Loucy (cell line): ENCODE measurements at regions not wholly inside any gene's neighbourhood (a gene's known extent, or its start where the extent isn't known, plus 50 kb on each side); places are given as distances from the start of the nearest gene placed in this dataset.

Experiments
- H2AFZ ChIP-seq: fragments of 200-600 bp; sonication (generic); 2 replicates; pipeline ENCODE4 v1.6.0; 2016; ENCODE audit warnings: antibody characterized with exemption, mild to moderate bottlenecking, low read length, moderate library complexity
- H3F3A ChIP-seq: fragments of 200-600 bp; 2 replicates; pipeline ENCODE4 v1.6.0; 2016; ENCODE audit warnings: antibody characterized with exemption, low read depth, mild to moderate bottlenecking
- H3K27me3 ChIP-seq: fragments of 200-600 bp; sonication (generic); 2 replicates; pipeline ENCODE4 v1.6.1; 2014; ENCODE audit warnings: low read length, mild to moderate bottlenecking; ENCODE audit not compliant: insufficient read depth, poor library complexity, severe bottlenecking
- H3K36me3 ChIP-seq: fragments of 200-600 bp; sonication (generic); 2 replicates; pipeline ENCODE4 v1.6.1; 2016; ENCODE audit warnings: low read length; ENCODE audit not compliant: insufficient read depth
- H3K4me1 ChIP-seq: fragments of 200-600 bp; sonication (generic); 2 replicates; pipeline ENCODE4 v1.5.1; 2014; ENCODE audit warnings: low read length, mild to moderate bottlenecking; ENCODE audit not compliant: insufficient read depth, poor library complexity, severe bottlenecking
- H3K4me2 ChIP-seq: fragments of 200-600 bp; sonication (generic); 2 replicates; pipeline ENCODE4 v1.6.0; 2014; ENCODE audit warnings: antibody characterized with exemption, low read length, low read depth, mild to moderate bottlenecking; ENCODE audit not compliant: poor library complexity, severe bottlenecking
- H3K4me3 ChIP-seq: fragments of 200-600 bp; sonication (generic); 2 replicates; pipeline ENCODE4 v1.5.1; 2014; ENCODE audit warnings: low read length, mild to moderate bottlenecking, mixed read lengths; ENCODE audit not compliant: poor library complexity, severe bottlenecking
- H3K79me2 ChIP-seq: fragments of 200-600 bp; sonication (generic); 2 replicates; pipeline ENCODE4 v1.6.1; 2014; ENCODE audit warnings: low read length; ENCODE audit not compliant: insufficient read depth
- H3K9ac ChIP-seq: fragments of 200-600 bp; sonication (generic); 2 replicates; pipeline ENCODE4 v1.6.0; 2014; ENCODE audit warnings: mild to moderate bottlenecking, low read depth, low read length, moderate library complexity; ENCODE audit not compliant: poor library complexity, severe bottlenecking
- H3K9me2 ChIP-seq: fragments of 200-600 bp; sonication (generic); replicated peaks from 2 replicates; pipeline ENCODE4 v1.6.1; 2016; ENCODE audit warnings: low read depth, low read length, mixed read lengths
- H3K9me3 ChIP-seq: fragments of 200-600 bp; sonication (generic); 2 replicates; pipeline ENCODE4 v1.6.1; 2014; ENCODE audit warnings: mild to moderate bottlenecking, antibody characterized with exemption, low read length, low read depth; ENCODE audit not compliant: insufficient read depth
- H4K20me1 ChIP-seq: fragments of 200-600 bp; sonication (generic); 2 replicates; pipeline ENCODE4 v1.6.0; 2014; ENCODE audit warnings: antibody characterized with exemption, low read length, mild to moderate bottlenecking; ENCODE audit not compliant: insufficient read depth, poor library complexity, severe bottlenecking
- CTCF ChIP-seq: fragments of 200-600 bp; sonication (generic); conservative IDR thresholded peaks from 2 replicates; pipeline ENCODE4 v1.5.1; 2014; ENCODE audit warnings: mild to moderate bottlenecking, antibody characterized with exemption, low read length
- EZH2phosphoT487 ChIP-seq: fragments of 200-600 bp; IDR thresholded peaks from 2 replicates; pipeline ENCODE4 v1.6.1; 2018; ENCODE audit warnings: antibody characterized with exemption, mild to moderate bottlenecking, moderate library complexity, borderline replicate concordance

GRCh38 chr4:85218756-85219155, 252.3 kb upstream of the WDFY3 start:
- Histone ChIP-seq H4K20me1 (no peaks in the 10 kb centered on the region), H3K4me1 (no peaks in the 10 kb centered on the region), H3K79me2 (no peaks in the 10 kb centered on the region), H3K4me3 (no peak overlapping the region), H3K9me2 (no peaks in the 10 kb centered on the region), H3K36me3 (no peaks in the 10 kb centered on the region), H2AFZ (no peak overlapping the region), H3K4me2 (no peak overlapping the region), H3K9me3 (0 out of 2 replicates have a peak, but pooled peaks cover 2% of the 10 kb centered on the region), H3K27me3 (no peaks in the 10 kb centered on the region), H3F3A (no peaks in the 10 kb centered on the region), H3K9ac (no peak overlapping the region)
- TF ChIP-seq EZH2phosphoT487 (no peak), CTCF (no peak)

- no peak overlapping the region for H3K4me2 ChIP-seq
- H3K9me2 ChIP-seq, result no peaks in the 10 kb centered on the region
- no peaks in the 10 kb centered on the region for H3F3A ChIP-seq
- 0 out of 2 replicates have a peak, but pooled peaks cover 2% of the 10 kb centered on the region for H3K9me3 ChIP-seq
- no peak overlapping the region for H3K4me3 ChIP-seq
- no peaks in the 10 kb centered on the region for H3K36me3 ChIP-seq
- no peaks in the 10 kb centered on the region for H3K4me1 ChIP-seq
- TF ChIP-seq CTCF (no peak), EZH2phosphoT487 (no peak)
- no peak overlapping the region for H3K9ac ChIP-seq
- no peaks in the 10 kb centered on the region for H4K20me1 ChIP-seq
- no peaks in the 10 kb centered on the region for H3K27me3 ChIP-seq
- no peaks in the 10 kb centered on the region for H3K79me2 ChIP-seq
- no peak overlapping the region for H2AFZ ChIP-seq
Observed at GRCh38 chr4:85221606-85222005, 253.3 kb upstream of the ARHGAP24 start.

- no peaks in the 10 kb centered on the region for H3K9me3 ChIP-seq
- TF ChIP-seq EZH2phosphoT487, result no peak
- no peak for TF ChIP-seq CTCF
- H3K4me3 ChIP-seq, result no peak overlapping the region
Observed at GRCh38 chr4:85222561-85222960, 252.4 kb upstream of the ARHGAP24 start.

More at GRCh38 chr4:85222561-85222960, 252.4 kb upstream of the ARHGAP24 start:
- H4K20me1 ChIP-seq, result no peaks in the 10 kb centered on the region
- H3K4me2 ChIP-seq, result no peak overlapping the region
- no peaks in the 10 kb centered on the region for H3K79me2 ChIP-seq
- no peak overlapping the region for H2AFZ ChIP-seq
- no peak overlapping the region for H3K9ac ChIP-seq
- H3F3A ChIP-seq, result no peaks in the 10 kb centered on the region
- H3K36me3 ChIP-seq, result no peaks in the 10 kb centered on the region
- no peaks in the 10 kb centered on the region for H3K4me1 ChIP-seq
- H3K9me2 ChIP-seq, result no peaks in the 10 kb centered on the region
- no peaks in the 10 kb centered on the region for H3K27me3 ChIP-seq
